SU-DHL-6 (cell line): ENCODE measurements at regions not wholly inside any gene's neighbourhood (a gene's known extent, or its start where the extent isn't known, plus 50 kb on each side); places are given as distances from the start of the nearest gene placed in this dataset.

Source experiments
- H2AFZ ChIP-seq: fragments of 200-600 bp; sonication (generic); 2 replicates; pipeline ENCODE4 v1.6.1; 2014; ENCODE audit warnings: low read depth, mild to moderate bottlenecking, moderate library complexity, mixed read lengths, antibody characterized with exemption, low read length; ENCODE audit not compliant: severe bottlenecking
- H3F3A ChIP-seq: fragments of 200-600 bp; shearing (Covaris generic); 2 replicates; pipeline ENCODE4 v1.6.0; 2016; ENCODE audit warnings: antibody characterized with exemption, mild to moderate bottlenecking; ENCODE audit not compliant: insufficient read depth
- H3K27ac ChIP-seq: fragments of 200-600 bp; sonication (generic); 2 replicates; pipeline ENCODE4 v1.5.1; 2016; ENCODE audit warnings: low read depth, mild to moderate bottlenecking, low read length, moderate library complexity, mixed read lengths
- H3K27me3 ChIP-seq: fragments of 200-600 bp; sonication (generic), shearing (Covaris generic); 2 replicates; pipeline ENCODE4 v1.6.0; 2014; ENCODE audit warnings: mild to moderate bottlenecking, low read length
- H3K36me3 ChIP-seq: fragments of 200-600 bp; sonication (generic); 2 replicates; pipeline ENCODE4 v1.6.1; 2014; ENCODE audit warnings: mild to moderate bottlenecking, low read length, mixed read lengths
- H3K4me2 ChIP-seq: fragments of 300-600, 200-600 bp; shearing (Covaris generic), sonication (generic); 2 replicates; pipeline ENCODE4 v1.6.0; 2014; ENCODE audit warnings: low read length, low read depth, mild to moderate bottlenecking; ENCODE audit not compliant: poor library complexity, severe bottlenecking
- H3K4me3 ChIP-seq: fragments of 200-600 bp; sonication (generic); 2 replicates; pipeline ENCODE4 v1.5.1; 2014; ENCODE audit warnings: antibody characterized with exemption, low read length, mild to moderate bottlenecking, mixed read lengths; ENCODE audit not compliant: insufficient read depth, poor library complexity, severe bottlenecking
- H3K79me2 ChIP-seq: fragments of 200-600 bp; sonication (generic); 2 replicates; pipeline ENCODE4 v1.6.1; 2014; ENCODE audit warnings: mild to moderate bottlenecking, low read length, moderate library complexity; ENCODE audit not compliant: insufficient read depth
- H3K9ac ChIP-seq: fragments of 200-600 bp; sonication (generic); 2 replicates; pipeline ENCODE4 v1.7.0; 2014; ENCODE audit warnings: mild to moderate bottlenecking, low read length
- H3K9me2 ChIP-seq: fragments of 200-600 bp; sonication (generic); replicated peaks from 2 replicates; pipeline ENCODE4 v1.6.1; 2014; ENCODE audit warnings: low read length; ENCODE audit not compliant: insufficient read depth
- H3K9me3 ChIP-seq: fragments of 200-600 bp; sonication (generic); 2 replicates; pipeline ENCODE4 v1.6.1; 2014; ENCODE audit warnings: low read length, mixed read lengths; ENCODE audit not compliant: insufficient read depth
- H4K20me1 ChIP-seq: fragments of 200-600 bp; sonication (generic); 2 replicates; pipeline ENCODE4 v1.6.1; 2014; ENCODE audit warnings: low read depth, mild to moderate bottlenecking, antibody characterized with exemption, low read length, moderate library complexity, mixed read lengths
- CTCF ChIP-seq: fragments of 200-600 bp; sonication (generic); IDR thresholded peaks from one replicate; pipeline ENCODE4 v1.5.1; 2017; ENCODE audit warnings: antibody characterized with exemption, mild to moderate bottlenecking, low read length, moderate library complexity; ENCODE audit not compliant: insufficient read depth, poor library complexity, severe bottlenecking
- EZH2phosphoT487 ChIP-seq: fragments of 200-600 bp; sonication (generic), shearing (Covaris generic); conservative IDR thresholded peaks from 2 replicates; pipeline ENCODE4 v1.6.1; 2018; ENCODE audit warnings: mild to moderate bottlenecking, antibody characterized with exemption, low read length, moderate library complexity, mixed read lengths

GRCh38 chr6:130610303-130610702, 216.9 kb upstream of the SMLR1 start:
- Histone ChIP-seq H4K20me1 (no peaks in the 10 kb centered on the region), H3K4me2 (no peak overlapping the region), H3K36me3 (no peaks in the 10 kb centered on the region), H3K9me2 (no peaks in the 10 kb centered on the region), H3K9me3 (no peaks in the 10 kb centered on the region), H3F3A (no peaks in the 10 kb centered on the region), H3K4me3 (no peak overlapping the region), H3K9ac (no peak overlapping the region), H2AFZ (no peak overlapping the region), H3K27ac (no peak overlapping the region), H3K79me2 (no peaks in the 10 kb centered on the region), H3K27me3 (no peaks in the 10 kb centered on the region)
- TF ChIP-seq CTCF (no peak), EZH2phosphoT487 (no peak)

- Histone ChIP-seq H3K4me2 (no peak overlapping the region), H3K27me3 (no peaks in the 10 kb centered on the region), H3F3A (no peaks in the 10 kb centered on the region), H3K9me2 (no peaks in the 10 kb centered on the region), H3K4me3 (no peak overlapping the region), H3K79me2 (no peaks in the 10 kb centered on the region), H3K36me3 (no peaks in the 10 kb centered on the region), H2AFZ (no peak overlapping the region), H3K9ac (no peak overlapping the region), H4K20me1 (no peaks in the 10 kb centered on the region), H3K9me3 (no peaks in the 10 kb centered on the region), H3K27ac (no peak overlapping the region)
- no peak for TF ChIP-seq EZH2phosphoT487
- no peak for TF ChIP-seq CTCF
Measured at GRCh38 chr6:130611366-130611765, 215.8 kb upstream of the SMLR1 start.

GRCh38 chr6:130613176-130613575, 214.0 kb upstream of the SMLR1 start:
- H3K9me2 ChIP-seq: no peaks in the 10 kb centered on the region
- H4K20me1 ChIP-seq: no peaks in the 10 kb centered on the region
- H3K4me3 ChIP-seq: no peak overlapping the region
- TF ChIP-seq EZH2phosphoT487 (no peak), CTCF (no peak)
- no peaks in the 10 kb centered on the region for H3K27me3 ChIP-seq
- no peak overlapping the region for H3K27ac ChIP-seq
- no peak overlapping the region for H2AFZ ChIP-seq
- no peaks in the 10 kb centered on the region for H3K9me3 ChIP-seq
- no peak overlapping the region for H3K4me2 ChIP-seq
- no peaks in the 10 kb centered on the region for H3K79me2 ChIP-seq
- H3K9ac ChIP-seq: no peak overlapping the region
- H3F3A ChIP-seq: no peaks in the 10 kb centered on the region
- no peaks in the 10 kb centered on the region for H3K36me3 ChIP-seq
